CD14-positive monocyte (primary cell): ENCODE measurements at regions not wholly inside any gene's neighbourhood (a gene's known extent, or its start where the extent isn't known, plus 50 kb on each side); places are given as distances from the start of the nearest gene placed in this dataset.

Experiments
- DNase-seq, 3 donors: peaks; one replicate each; pipeline ENCODE4 v3.0.0-alpha.2; 2011 to 2022
- H2AFZ ChIP-seq: 2 replicates; pipeline ENCODE4 v1.6.0; 2012; ENCODE audit warnings: mild to moderate bottlenecking, low read depth, low read length, inconsistent platforms; ENCODE audit not compliant: insufficient read depth, poor library complexity, severe bottlenecking
- H3K27ac ChIP-seq, 2 donors: 1 replicate in 1 of 2; 2 replicates in 1 of 2; pipeline ENCODE4 v1.5.1; 2012 to 2013; ENCODE audit warnings: low read length in 2 of 2, control low read depth in 1 of 2, inconsistent platforms in 1 of 2, low read depth in 1 of 2, mild to moderate bottlenecking in 1 of 2
- H3K27me3 ChIP-seq, 2 donors: one replicate each; pipeline versions ENCODE4 v1.6.0 to v1.6.1; 2011 to 2013; ENCODE audit warnings: low read length in 2 of 2; ENCODE audit not compliant: control insufficient read depth in 2 of 2, insufficient read depth in 2 of 2
- H3K36me3 ChIP-seq, 2 donors: replicated peaks in 1 of 2; 1 replicate in 1 of 2; 2 replicates in 1 of 2; pipeline versions ENCODE4 v1.5.1 to v1.6.1; 2012 to 2013; ENCODE audit warnings: low read length in 2 of 2, control low read depth in 1 of 2, inconsistent platforms in 1 of 2, mild to moderate bottlenecking in 1 of 2; ENCODE audit not compliant: insufficient read depth in 2 of 2, control insufficient read depth in 1 of 2
- H3K4me1 ChIP-seq, 2 donors: 1 replicate in 1 of 2; 2 replicates in 1 of 2; pipeline versions ENCODE4 v1.5.1 to v1.6.1; 2012 to 2013; ENCODE audit warnings: low read length in 2 of 2, control low read depth in 1 of 2, inconsistent platforms in 1 of 2, mild to moderate bottlenecking in 1 of 2, moderate library complexity in 1 of 2; ENCODE audit not compliant: insufficient read depth in 2 of 2, control insufficient read depth in 1 of 2
- H3K4me2 ChIP-seq: replicated peaks from 2 replicates; pipeline ENCODE3; 2012; ENCODE audit warnings: low read length, moderate library complexity, mild to moderate bottlenecking; ENCODE audit not compliant: poor library complexity, severe bottlenecking; ENCODE audit errors: extremely low read depth
- H3K4me3 ChIP-seq, 3 experiments: fragments of 200-600 bp in 1 of 3; sonication (generic) in 1 of 3; replicated peaks in 1 of 3; 1 replicate in 2 of 3; 2 replicates in 1 of 3; pipeline ENCODE4 v1.5.1; 2011 to 2013; ENCODE audit warnings: low read length in 3 of 3, mild to moderate bottlenecking in 3 of 3, control low read depth in 2 of 3, low read depth in 2 of 3, inconsistent platforms in 1 of 3, moderate library complexity in 1 of 3
- H3K79me2 ChIP-seq: 2 replicates; pipeline ENCODE4 v1.6.0; 2012; ENCODE audit warnings: mild to moderate bottlenecking, control low read depth, inconsistent platforms, low read length, moderate library complexity; ENCODE audit not compliant: insufficient read depth
- H3K9ac ChIP-seq: 2 replicates; pipeline ENCODE4 v1.6.0; 2017; ENCODE audit warnings: low read length, mild to moderate bottlenecking; ENCODE audit not compliant: insufficient read depth, poor library complexity, severe bottlenecking
- H3K9me3 ChIP-seq, 2 donors: replicated peaks in 1 of 2; 1 replicate in 1 of 2; 2 replicates in 1 of 2; pipeline versions ENCODE4 v1.5.1 to v1.6.1; 2012 to 2013; ENCODE audit warnings: low read length in 2 of 2, control low read depth in 1 of 2; ENCODE audit not compliant: control insufficient read depth in 1 of 2, insufficient read depth in 1 of 2
- H4K20me1 ChIP-seq: 2 replicates; pipeline ENCODE4 v1.6.0; 2012; ENCODE audit warnings: mild to moderate bottlenecking, low read length, control low read depth, moderate library complexity; ENCODE audit not compliant: insufficient read depth
- H3K27ac Mint-ChIP-seq, 7 donors: one replicate each; pipeline ENCODE4 v1.8.0; 2020; ENCODE audit warnings: mild to moderate bottlenecking in 7 of 7, mixed read lengths in 7 of 7, moderate library complexity in 6 of 7, inconsistent platforms in 2 of 7
- H3K27me3 Mint-ChIP-seq, 3 donors: one replicate each; pipeline ENCODE4 v1.8.0; 2021 to 2022; ENCODE audit warnings: low read depth in 3 of 3, mild to moderate bottlenecking in 3 of 3, mixed read lengths in 3 of 3, moderate library complexity in 3 of 3, inconsistent platforms in 1 of 3
- H3K36me3 Mint-ChIP-seq, 2 donors: one replicate each; pipeline ENCODE4 v1.8.0; 2020; ENCODE audit warnings: mixed read lengths in 2 of 2, inconsistent platforms in 1 of 2, mild to moderate bottlenecking in 1 of 2
- H3K4me1 Mint-ChIP-seq: one replicate; pipeline ENCODE4 v1.8.0; 2020; ENCODE audit warnings: mild to moderate bottlenecking, mixed read lengths
- H3K4me3 Mint-ChIP-seq, 2 donors: one replicate each; pipeline ENCODE4 v1.8.0; 2020; ENCODE audit warnings: mild to moderate bottlenecking in 2 of 2, mixed read lengths in 2 of 2, moderate library complexity in 1 of 2
- H3K9me3 Mint-ChIP-seq, 7 donors: one replicate each; pipeline ENCODE4 v1.8.0; 2020 to 2022; ENCODE audit warnings: mixed read lengths in 7 of 7, mild to moderate bottlenecking in 6 of 7, moderate library complexity in 6 of 7, inconsistent platforms in 2 of 7
- whole genome bisulfite sequencing: methylation state at CpG from one replicate; pipeline ENCODE4 v1.1.5; 2013; ENCODE audit warnings: missing lambda C conversion rate; ENCODE audit not compliant: insufficient coverage; 5-methylcytosine and 5-hydroxymethylcytosine counted together
- intact Hi-C, 2 donors: fragments of 100-400 bp; cut with micrococcal nuclease; formaldehyde crosslinking; loops; one replicate each; pipeline versions ENCODE4 v1.15.0 to v1.15.1; 2023
- TF ChIP-seq, protein P1 (sequence below): fragments of 200-600 bp; IDR thresholded peaks from one replicate; pipeline ENCODE4 v1.8.0; 2022; ENCODE audit warnings: antibody characterized with exemption, mild to moderate bottlenecking

- no peak overlapping the region for H3K9ac ChIP-seq
- peaks cover 0 to 2% (median 2%) of the 10 kb centered on the region in 3 donors for H3K27me3 Mint-ChIP-seq
- intact Hi-C loops = no loop called here
- H3K27ac Mint-ChIP-seq = no peak overlapping the region
- H3K27ac ChIP-seq = no peak overlapping the region
- H3K9me3 ChIP-seq = no peaks in the 10 kb centered on the region
- peaks cover 0 to 7% (median 3%) of the 10 kb centered on the region in 7 donors for H3K9me3 Mint-ChIP-seq
- no peak overlapping the region for H3K4me3 Mint-ChIP-seq
- no peak overlapping the region for H3K4me2 ChIP-seq
- H2AFZ ChIP-seq = no peak overlapping the region
- H3K36me3 Mint-ChIP-seq = no peaks in the 10 kb centered on the region
- WGBS = 92% methylated on average over 2 of the region's 2 CpGs
- no peak overlapping the region for H3K4me3 ChIP-seq
- no peaks in the 10 kb centered on the region for H3K79me2 ChIP-seq
- DNase-seq = no peak
- no peaks in the 10 kb centered on the region for H3K4me1 Mint-ChIP-seq
- no peaks in the 10 kb centered on the region for H3K36me3 ChIP-seq
- no peaks in the 10 kb centered on the region for H3K27me3 ChIP-seq
- H3K4me1 ChIP-seq = no peaks in the 10 kb centered on the region
- no peaks in the 10 kb centered on the region for H4K20me1 ChIP-seq
- TF ChIP-seq, protein P1, sequence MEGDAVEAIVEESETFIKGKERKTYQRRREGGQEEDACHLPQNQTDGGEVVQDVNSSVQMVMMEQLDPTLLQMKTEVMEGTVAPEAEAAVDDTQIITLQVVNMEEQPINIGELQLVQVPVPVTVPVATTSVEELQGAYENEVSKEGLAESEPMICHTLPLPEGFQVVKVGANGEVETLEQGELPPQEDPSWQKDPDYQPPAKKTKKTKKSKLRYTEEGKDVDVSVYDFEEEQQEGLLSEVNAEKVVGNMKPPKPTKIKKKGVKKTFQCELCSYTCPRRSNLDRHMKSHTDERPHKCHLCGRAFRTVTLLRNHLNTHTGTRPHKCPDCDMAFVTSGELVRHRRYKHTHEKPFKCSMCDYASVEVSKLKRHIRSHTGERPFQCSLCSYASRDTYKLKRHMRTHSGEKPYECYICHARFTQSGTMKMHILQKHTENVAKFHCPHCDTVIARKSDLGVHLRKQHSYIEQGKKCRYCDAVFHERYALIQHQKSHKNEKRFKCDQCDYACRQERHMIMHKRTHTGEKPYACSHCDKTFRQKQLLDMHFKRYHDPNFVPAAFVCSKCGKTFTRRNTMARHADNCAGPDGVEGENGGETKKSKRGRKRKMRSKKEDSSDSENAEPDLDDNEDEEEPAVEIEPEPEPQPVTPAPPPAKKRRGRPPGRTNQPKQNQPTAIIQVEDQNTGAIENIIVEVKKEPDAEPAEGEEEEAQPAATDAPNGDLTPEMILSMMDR = no peak
Measured at GRCh38 chr2:66846887-66847286, 412.0 kb downstream of the MEIS1 start.

DNA sequence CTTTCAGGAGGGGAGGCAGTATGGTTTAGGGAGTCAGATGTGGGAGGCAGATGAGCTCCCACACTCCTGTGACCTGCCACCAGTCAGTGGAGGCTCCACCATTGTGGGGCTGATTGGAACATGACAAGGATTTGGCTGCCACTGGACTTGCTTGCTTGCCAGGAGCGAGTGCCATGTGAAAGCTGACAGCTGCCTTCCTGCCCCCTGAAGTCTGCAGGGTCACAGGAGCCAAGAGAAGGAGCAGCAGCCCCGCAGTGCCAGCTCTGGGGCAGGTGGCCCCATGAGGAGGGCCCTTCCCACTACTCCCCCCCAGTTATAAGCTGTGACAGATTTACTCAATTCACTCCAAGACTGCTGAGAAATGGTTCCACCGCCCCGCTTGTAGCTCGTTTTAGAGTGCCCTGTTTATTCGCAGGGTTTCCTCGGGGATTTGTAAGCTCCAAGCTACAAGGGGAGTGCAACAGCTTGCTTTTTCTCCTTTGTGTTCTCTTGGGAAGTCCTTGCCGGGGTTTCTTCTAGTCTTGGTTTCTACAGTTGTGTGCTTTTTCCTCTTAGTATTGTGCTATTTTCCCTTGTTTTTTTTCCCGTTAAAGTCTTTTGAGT, 414.3 kb downstream of the MEIS1 start:
- no peaks in the 10 kb centered on the region for H4K20me1 ChIP-seq
- no peak overlapping the region for H3K4me3 ChIP-seq
- no peak for DNase-seq
- TF ChIP-seq, protein P1 = no peak
- H3K27ac ChIP-seq = no peak overlapping the region
- WGBS = 100% methylated on average over 4 of the region's 9 CpGs
- H3K9ac ChIP-seq = no peak overlapping the region
- H3K36me3 Mint-ChIP-seq = no peaks in the 10 kb centered on the region
- H3K4me1 ChIP-seq = no peaks in the 10 kb centered on the region
- no peaks in the 10 kb centered on the region for H3K79me2 ChIP-seq
- peaks cover 0 to 2% (median 2%) of the 10 kb centered on the region in 3 donors for H3K27me3 Mint-ChIP-seq
- H3K27ac Mint-ChIP-seq = no peak overlapping the region
- no peaks in the 10 kb centered on the region for H3K27me3 ChIP-seq
- no peak overlapping the region for H3K4me2 ChIP-seq
- no peaks in the 10 kb centered on the region for H3K4me1 Mint-ChIP-seq
- H3K36me3 ChIP-seq = no peaks in the 10 kb centered on the region
- no peak overlapping the region for H2AFZ ChIP-seq
- peaks cover 0 to 7% (median 3%) of the 10 kb centered on the region in 7 donors for H3K9me3 Mint-ChIP-seq
- H3K4me3 Mint-ChIP-seq = no peak overlapping the region
- intact Hi-C loops = no loop called here
- no peaks in the 10 kb centered on the region for H3K9me3 ChIP-seq
